Ovary (tissue), 7 donors: ENCODE measurements at regions not wholly inside any gene's neighbourhood (a gene's known extent, or its start where the extent isn't known, plus 50 kb on each side); places are given as distances from the start of the nearest gene placed in this dataset.

Experiments
- DNase-seq, 5 donors: peaks; one replicate each; pipeline ENCODE4 v3.0.0-alpha.2; 2019 to 2020
- H3K27ac ChIP-seq, 2 donors: fragments of 200-600 bp; one replicate each; pipeline versions ENCODE4 v1.5.1 to v1.8.0; 2019 to 2022
- H3K27me3 ChIP-seq: fragments of 200-600 bp; one replicate; pipeline ENCODE4 v1.8.0; 2022
- H3K36me3 ChIP-seq: fragments of 200-600 bp; sonication (generic); one replicate; pipeline ENCODE4 v1.5.1; 2019
- H3K4me1 ChIP-seq: one replicate; pipeline ENCODE4 v1.8.1; 2013; ENCODE audit warnings: mild to moderate bottlenecking, moderate library complexity; ENCODE audit not compliant: insufficient read depth
- H3K4me3 ChIP-seq: fragments of 200-600 bp; sonication (generic); one replicate; pipeline ENCODE4 v1.5.1; 2017
- H3K9me3 ChIP-seq, 2 donors: fragments of 200-600 bp in 1 of 2; sonication (generic) in 1 of 2; one replicate each; pipeline versions ENCODE4 v1.5.1 to v1.8.1; 2013 to 2019; ENCODE audit warnings: mild to moderate bottlenecking in 1 of 2, moderate library complexity in 1 of 2
- CTCF ChIP-seq, 3 donors: fragments of 450-650 bp in 2 of 3; fragments of 200-600 bp in 1 of 3; IDR thresholded peaks; one replicate each; pipeline versions ENCODE4 v1.5.1 to v1.8.0; 2016 to 2022; ENCODE audit warnings: antibody characterized with exemption in 3 of 3, mild to moderate bottlenecking in 1 of 3
- EP300 ChIP-seq: sonication (generic); formaldehyde crosslinking; IDR thresholded peaks from one replicate; pipeline ENCODE4 v1.6.1; 2017; ENCODE audit warnings: antibody characterized with exemption
- POLR2A ChIP-seq: fragments of 450-650 bp; IDR thresholded peaks from one replicate; pipeline ENCODE4 v1.6.1; 2017; ENCODE audit warnings: antibody characterized with exemption, mild to moderate bottlenecking, moderate library complexity
- WGBS, 3 donors: extraction: QIAGEN DNeasy Blood & Tissue Kit in 1 of 3; methylation state at CpG; one replicate each; pipeline versions ENCODE4 v1.1.5 to v1.1.7; 2013 to 2017; 5-methylcytosine and 5-hydroxymethylcytosine counted together
- intact Hi-C, 4 donors: fragments of 100-400 bp; cut with DNase I; formaldehyde crosslinking; loops; one replicate each; pipeline versions ENCODE4 v1.11.0 to v1.15.1; 2022 to 2023
- donor health status: DM: no; HTN: no; CAD: no; lungs with moderate emphysema.
- donor health status: DM: no; HTN: no; CAD: no.
- donor health status: Bipolar disorder and iron deficiency.
- donor health status: DM: no; HTN: no; CAD: no.
- donor health status: DM: yes; HTN: yes; CAD: no.

- no peaks in the 10 kb centered on the region for H3K4me1 ChIP-seq
- 0% methylated on average over 1 of the region's 1 CpG for WGBS, 3 donors
- H3K9me3 ChIP-seq, result no peaks in the 10 kb centered on the region
- H3K27me3 ChIP-seq, result no peaks in the 10 kb centered on the region
- H3K4me3 ChIP-seq, result no peak overlapping the region
- H3K27ac ChIP-seq, result no peak overlapping the region
- no peak for DNase-seq
- intact Hi-C loops, result no loop called here
- H3K36me3 ChIP-seq, result no peaks in the 10 kb centered on the region
- TF ChIP-seq POLR2A (no peak), CTCF (IDR thresholded peaks at IDR 0.05) (no peak), EP300 (no peak)
Observed at GRCh38 chr6:115612216-115612615, 448.5 kb downstream of the FRK start.

DNA sequence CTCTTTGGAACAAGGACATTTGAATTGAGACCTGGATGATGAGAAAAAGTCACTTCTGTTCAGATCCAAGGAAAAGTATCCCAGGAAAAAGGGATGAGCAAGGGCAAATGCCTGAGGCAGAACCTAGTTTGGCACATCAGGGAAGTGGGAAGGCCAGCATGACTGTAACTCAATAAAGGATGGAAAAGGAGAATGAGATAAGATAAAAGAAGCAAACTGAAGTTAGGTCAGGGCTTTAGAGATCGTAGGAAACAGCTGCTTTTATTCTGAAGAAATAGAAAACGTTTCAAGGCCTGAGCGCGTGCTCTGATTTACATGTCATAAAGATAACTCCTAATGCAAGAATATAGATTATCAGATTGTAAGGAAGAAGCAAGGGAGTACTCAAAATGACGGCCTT, 450.0 kb downstream of the FRK start:
- no peak for TF ChIP-seq POLR2A
- TF ChIP-seq CTCF (IDR thresholded peaks at IDR 0.05), result no peak
- TF ChIP-seq EP300, result no peak

DNA sequence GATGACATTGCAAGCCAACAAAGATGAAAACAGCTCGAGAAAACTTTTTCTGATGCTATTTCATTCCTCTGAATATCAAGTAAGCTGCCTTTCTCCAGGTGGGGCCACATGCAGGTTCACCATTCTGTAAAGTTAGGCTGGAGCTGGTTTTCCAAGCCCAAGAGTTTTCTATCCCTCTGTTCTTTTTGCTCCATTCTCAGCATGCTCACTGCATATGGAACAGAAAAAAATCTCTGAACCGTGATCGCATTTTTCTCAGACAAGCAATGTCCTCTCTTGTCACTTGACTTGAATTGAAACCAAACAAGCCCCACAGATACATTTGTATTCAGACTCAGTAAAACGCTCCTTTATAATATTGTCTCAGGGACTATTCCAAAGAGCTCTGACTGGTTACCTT, 451.6 kb downstream of the FRK start:
- H3K4me3 ChIP-seq, result no peak overlapping the region
- H3K4me1 ChIP-seq, result no peaks in the 10 kb centered on the region
- no peak for DNase-seq
- H3K36me3 ChIP-seq, result no peaks in the 10 kb centered on the region
- H3K9me3 ChIP-seq, result no peaks in the 10 kb centered on the region
- H3K27me3 ChIP-seq, result no peaks in the 10 kb centered on the region
- H3K27ac ChIP-seq, result no peak overlapping the region
- 83 to 90% (median 87%) methylated on average over 4 of the region's 4 CpGs for WGBS, 3 donors
- intact Hi-C loops, result no loop called here
- TF ChIP-seq CTCF (IDR thresholded peaks at IDR 0.05) (no peak), POLR2A (no peak), EP300 (no peak)

More for the DNA sequence above, 450.0 kb downstream of the FRK start:
- H3K27me3 ChIP-seq, result no peaks in the 10 kb centered on the region
- WGBS, 3 donors, result 53 to 58% (median 55%) methylated on average over 5 of the region's 5 CpGs
- intact Hi-C loops, result no loop called here
- no peaks in the 10 kb centered on the region for H3K36me3 ChIP-seq
- no peak for DNase-seq
- no peaks in the 10 kb centered on the region for H3K4me1 ChIP-seq
- no peaks in the 10 kb centered on the region for H3K9me3 ChIP-seq
- no peak overlapping the region for H3K27ac ChIP-seq
- no peak overlapping the region for H3K4me3 ChIP-seq

DNA sequence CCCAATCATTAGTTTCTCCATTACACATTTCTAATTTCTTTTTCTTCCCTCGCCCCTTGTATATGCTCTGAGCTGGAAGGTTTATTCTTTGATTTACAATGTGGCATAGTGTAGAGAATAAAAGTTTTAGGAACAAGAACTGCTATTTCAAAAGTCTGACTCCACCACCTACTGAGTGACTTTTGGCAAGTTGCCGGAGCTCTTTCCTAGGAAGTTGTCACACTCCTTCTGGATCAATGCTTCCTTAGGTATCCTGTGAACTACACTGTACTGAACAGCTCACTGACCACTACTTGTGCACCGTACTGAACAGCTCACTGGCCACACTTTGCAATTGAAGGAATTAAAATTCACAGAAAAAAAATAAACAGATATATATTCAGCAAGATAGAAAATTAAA, 458.2 kb downstream of the FRK start:
- Histone ChIP-seq H3K9me3 (no peaks in the 10 kb centered on the region), H3K4me3 (no peak overlapping the region), H3K27me3 (no peaks in the 10 kb centered on the region), H3K4me1 (no peaks in the 10 kb centered on the region), H3K36me3 (no peaks in the 10 kb centered on the region), H3K27ac (no peak overlapping the region)
- intact Hi-C loops, result no loop called here
- DNase-seq, result no peak
- no peak for TF ChIP-seq EP300
- TF ChIP-seq CTCF (IDR thresholded peaks at IDR 0.05), result no peak
- TF ChIP-seq POLR2A, result no peak
- 86 to 88% (median 88%) methylated on average over 3 of the region's 3 CpGs for WGBS, 3 donors

DNA sequence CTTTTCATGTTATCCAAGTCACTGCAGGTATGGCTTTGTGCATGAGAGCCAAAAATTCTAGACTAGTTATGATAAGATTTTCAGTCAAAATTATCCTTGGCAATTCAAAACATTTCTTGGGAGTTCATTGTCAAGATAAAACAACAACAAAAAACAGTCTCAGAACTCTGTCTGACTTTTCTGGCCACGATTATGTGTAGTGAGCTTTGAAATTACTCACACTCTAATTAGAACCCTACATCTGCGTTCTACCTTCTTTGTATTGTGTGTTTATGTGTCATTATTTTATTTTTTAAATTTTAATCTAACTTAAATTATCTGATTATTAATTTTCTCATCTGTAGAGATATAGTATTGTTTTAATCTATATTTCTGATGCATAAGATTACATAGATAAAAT, 459.2 kb downstream of the FRK start:
- Histone ChIP-seq H3K4me3 (no peak overlapping the region), H3K4me1 (no peaks in the 10 kb centered on the region), H3K27ac (no peak overlapping the region), H3K27me3 (no peaks in the 10 kb centered on the region), H3K9me3 (no peaks in the 10 kb centered on the region), H3K36me3 (no peaks in the 10 kb centered on the region)
- TF ChIP-seq POLR2A (no peak), CTCF (IDR thresholded peaks at IDR 0.05) (no peak), EP300 (no peak)
- DNase-seq, result no peak
- intact Hi-C loops, result no loop called here
- WGBS, 3 donors, result 30 to 41% (median 33%) methylated on average over 2 of the region's 2 CpGs
